Fibroblast of pulmonary artery (primary cell): ENCODE measurements at regions not wholly inside any gene's neighbourhood (a gene's known extent, or its start where the extent isn't known, plus 50 kb on each side); places are given as distances from the start of the nearest gene placed in this dataset.
"Not testable (repeated sequence)": the region's sequence is repeated elsewhere in the genome, so short reads cannot be mapped to it uniquely, and the experiment has no call there.

Experiments
- DNase-seq: peaks from one replicate; pipeline ENCODE4 v3.0.0-alpha.2; 2010; ENCODE audit warnings: low read depth
- H3K4me3 ChIP-seq: replicated peaks from 2 replicates; pipeline ENCODE4 v1.5.1; 2011; ENCODE audit warnings: low read depth, mild to moderate bottlenecking, control low read depth, low read length, moderate library complexity
- CTCF ChIP-seq: IDR thresholded peaks from 2 replicates; pipeline ENCODE4 v1.5.1; 2011; ENCODE audit warnings: mild to moderate bottlenecking, control low read depth, low read length, inconsistent platforms; ENCODE audit errors: missing control alignments

GRCh38 chr11:123344790-123345357 is 85.2 kb upstream of the GRAMD1B start:
- DNase-seq, result no peak
- TF ChIP-seq CTCF, result no peak
- H3K4me3 ChIP-seq, result no peak overlapping the region

- H3K4me3 ChIP-seq, DNase-seq: not testable (repeated sequence)
Measured at GRCh38 chr11:123344188-123344587, 85.9 kb upstream of the GRAMD1B start.

- no peak for TF ChIP-seq CTCF
- no peak overlapping the region for H3K4me3 ChIP-seq
- DNase-seq, result no peak
Measured at GRCh38 chr11:123338997-123339752, 90.9 kb upstream of the GRAMD1B start.

- DNase-seq, result no peak
- H3K4me3 ChIP-seq, result no peak overlapping the region
- TF ChIP-seq CTCF, result no peak
Measured at GRCh38 chr11:123338266-123338800, 91.7 kb upstream of the GRAMD1B start.

GRCh38 chr11:123334925-123335324 is 95.1 kb upstream of the GRAMD1B start:
- DNase-seq, result no peak
- H3K4me3 ChIP-seq, result no peak overlapping the region
- TF ChIP-seq CTCF, result no peak

GRCh38 chr11:123332577-123332976 is 97.5 kb upstream of the GRAMD1B start:
- not testable (repeated sequence) for DNase-seq, H3K4me3 ChIP-seq

GRCh38 chr11:123330948-123331347 is 99.1 kb upstream of the GRAMD1B start:
- no peak for DNase-seq
- H3K4me3 ChIP-seq, result no peak overlapping the region
- TF ChIP-seq CTCF, result no peak

GRCh38 chr11:123330471-123330870 is 99.6 kb upstream of the GRAMD1B start:
- DNase-seq, result no peak
- H3K4me3 ChIP-seq, result no peak overlapping the region
- TF ChIP-seq CTCF, result no peak
